ENCODE measurements at regions not wholly inside any gene's neighbourhood (a gene's known extent, or its start where the extent isn't known, plus 50 kb on each side); places are given as distances from the start of the nearest gene placed in this dataset.

DNA sequence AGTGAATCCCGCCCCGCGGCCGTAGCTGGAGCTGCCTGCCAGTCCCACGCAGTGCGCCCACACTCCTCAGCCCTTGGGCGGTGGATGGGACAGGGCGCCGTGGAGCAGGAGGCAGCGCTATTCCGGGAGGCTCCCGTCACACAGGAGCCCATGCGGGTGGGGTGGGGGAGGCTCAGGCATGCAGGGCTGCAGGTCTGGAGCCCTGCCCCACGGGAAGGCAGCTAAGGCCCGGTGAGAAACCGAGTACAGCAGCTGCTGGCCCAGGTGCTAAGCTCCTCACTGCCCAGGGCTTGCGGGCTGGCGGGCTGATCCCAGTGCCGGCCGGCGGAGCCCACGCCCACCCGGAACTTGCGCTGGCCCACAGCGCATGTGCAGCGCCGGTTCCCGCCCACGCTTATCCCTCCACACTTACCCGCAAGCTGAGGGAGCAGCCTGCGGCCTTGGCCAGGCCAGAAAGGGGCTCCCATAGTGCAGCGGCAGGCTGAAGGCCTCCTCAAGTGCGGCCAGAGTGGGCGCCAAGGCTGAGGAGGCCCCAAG, 1152.8 kb upstream of the CELF4 start:
- TF ChIP-seq POLR2AphosphoS5 (IDR thresholded peaks at IDR 0.05; ENCODE audit: low read depth, low read length) (no peak), TAF1 (IDR thresholded peaks at IDR 0.05; ENCODE audit: borderline replicate concordance, insufficient read depth, low read length) (no peak), SIN3A (IDR thresholded peaks at IDR 0.05; ENCODE audit: borderline replicate concordance, insufficient read depth, low read length) (no peak)

Measured in PFSK-1 (cell line).